Left ventricle myocardium inferior (tissue), 1 donor: ENCODE measurements at regions not wholly inside any gene's neighbourhood (a gene's known extent, or its start where the extent isn't known, plus 50 kb on each side); places are given as distances from the start of the nearest gene placed in this dataset.
"Not testable (repeated sequence)": the region's sequence is repeated elsewhere in the genome, so short reads cannot be mapped to it uniquely, and the experiment has no call there.

Experiments
- DNase-seq: peaks from one replicate; pipeline ENCODE4 v3.0.0-alpha.2; 2020
- H3K27ac ChIP-seq: fragments of 200-600 bp; replicated peaks from 2 replicates; pipeline ENCODE4 v1.8.0; 2021
- H3K27me3 ChIP-seq: fragments of 200-600 bp; 2 replicates; pipeline ENCODE4 v1.8.0; 2021; ENCODE audit warnings: low read depth
- H3K36me3 ChIP-seq: fragments of 200-600 bp; 2 replicates; pipeline ENCODE4 v1.8.0; 2021
- H3K4me1 ChIP-seq: fragments of 200-600 bp; 2 replicates; pipeline ENCODE4 v1.8.0; 2021
- H3K4me3 ChIP-seq: fragments of 200-600 bp; 2 replicates; pipeline ENCODE4 v1.8.0; 2021; ENCODE audit warnings: mild to moderate bottlenecking, moderate library complexity
- H3K9me3 ChIP-seq: fragments of 200-600 bp; replicated peaks from 2 replicates; pipeline ENCODE4 v1.8.0; 2021
- intact Hi-C: fragments of 100-400 bp; cut with micrococcal nuclease; formaldehyde crosslinking; loops from one replicate; pipeline ENCODE4 v1.11.0; 2022
- TF ChIP-seq, protein P1 (sequence below): fragments of 200-600 bp; IDR thresholded peaks from 2 replicates; pipeline ENCODE4 v1.8.0; 2021; ENCODE audit warnings: antibody characterized with exemption, mild to moderate bottlenecking, borderline replicate concordance
- donor health status: DM: no; HTN: yes; CAD: no; lungs with severe emphysema.

DNA sequence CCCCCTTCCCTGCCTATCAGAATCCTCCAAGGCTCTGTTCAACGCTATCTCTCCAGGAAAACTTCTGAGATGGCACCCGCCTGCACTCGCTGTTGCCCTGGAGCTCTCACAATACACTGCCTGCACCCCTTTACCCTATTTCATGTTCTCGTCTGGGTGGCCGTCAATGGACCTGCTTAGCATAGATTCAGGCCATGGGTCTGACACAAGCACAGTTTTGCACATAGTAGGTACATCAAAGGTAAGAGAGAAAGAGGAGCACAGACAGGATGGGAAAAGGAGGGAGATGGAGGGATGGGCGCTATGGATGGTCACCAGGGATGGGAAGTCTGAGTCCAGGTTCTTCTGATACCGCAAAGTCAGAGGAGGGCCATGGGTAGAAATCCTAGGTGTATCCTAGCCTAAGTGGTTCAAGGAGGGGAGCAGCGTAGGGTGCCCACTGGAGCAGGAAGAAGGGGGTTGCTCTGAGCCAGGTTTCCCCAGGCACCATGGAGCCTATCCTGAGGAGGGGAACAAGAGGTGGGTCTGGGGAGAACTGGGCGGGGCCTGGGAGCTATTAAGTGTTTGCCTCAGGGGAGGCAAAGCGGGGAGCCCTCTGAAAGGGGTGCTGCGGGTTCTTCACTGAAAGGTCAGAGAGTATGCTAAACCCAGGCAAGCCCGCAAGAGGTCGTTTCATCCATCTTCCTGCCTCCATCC, 89.3 kb downstream of the MRPL14 start:
- H3K27me3 ChIP-seq = no peaks in the 10 kb centered on the region
- TF ChIP-seq, protein P1, sequence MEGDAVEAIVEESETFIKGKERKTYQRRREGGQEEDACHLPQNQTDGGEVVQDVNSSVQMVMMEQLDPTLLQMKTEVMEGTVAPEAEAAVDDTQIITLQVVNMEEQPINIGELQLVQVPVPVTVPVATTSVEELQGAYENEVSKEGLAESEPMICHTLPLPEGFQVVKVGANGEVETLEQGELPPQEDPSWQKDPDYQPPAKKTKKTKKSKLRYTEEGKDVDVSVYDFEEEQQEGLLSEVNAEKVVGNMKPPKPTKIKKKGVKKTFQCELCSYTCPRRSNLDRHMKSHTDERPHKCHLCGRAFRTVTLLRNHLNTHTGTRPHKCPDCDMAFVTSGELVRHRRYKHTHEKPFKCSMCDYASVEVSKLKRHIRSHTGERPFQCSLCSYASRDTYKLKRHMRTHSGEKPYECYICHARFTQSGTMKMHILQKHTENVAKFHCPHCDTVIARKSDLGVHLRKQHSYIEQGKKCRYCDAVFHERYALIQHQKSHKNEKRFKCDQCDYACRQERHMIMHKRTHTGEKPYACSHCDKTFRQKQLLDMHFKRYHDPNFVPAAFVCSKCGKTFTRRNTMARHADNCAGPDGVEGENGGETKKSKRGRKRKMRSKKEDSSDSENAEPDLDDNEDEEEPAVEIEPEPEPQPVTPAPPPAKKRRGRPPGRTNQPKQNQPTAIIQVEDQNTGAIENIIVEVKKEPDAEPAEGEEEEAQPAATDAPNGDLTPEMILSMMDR = no peak
- no peaks in the 10 kb centered on the region for H3K9me3 ChIP-seq
- intact Hi-C loops = no loop called here
- peaks cover 12% of the 10 kb centered on the region for H3K4me1 ChIP-seq
- DNase-seq = no peak
- no peak overlapping the region for H3K4me3 ChIP-seq
- H3K27ac ChIP-seq = no peak overlapping the region
- H3K36me3 ChIP-seq = no peaks in the 10 kb centered on the region

DNA sequence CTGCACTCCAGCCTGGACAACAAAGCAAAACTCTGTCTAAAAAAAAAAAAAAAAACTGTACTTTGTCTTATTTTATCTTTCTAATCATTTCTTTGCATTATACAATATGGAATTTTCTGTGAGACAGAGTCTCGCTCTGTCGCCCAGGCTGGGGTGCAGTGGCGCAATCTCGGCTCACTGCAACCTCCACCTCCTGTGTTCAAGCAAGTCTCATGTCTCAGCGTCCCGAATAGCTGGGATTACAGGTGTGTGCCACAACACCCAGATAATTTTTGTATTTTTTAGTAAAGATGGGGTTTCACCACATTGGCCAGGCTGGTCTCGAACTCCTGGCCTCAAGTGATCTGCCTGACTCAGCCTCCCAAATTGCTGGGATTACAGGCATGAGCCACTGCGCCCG, 90.0 kb downstream of the MRPL14 start:
- DNase-seq, H3K36me3 ChIP-seq: not testable (repeated sequence)

DNA sequence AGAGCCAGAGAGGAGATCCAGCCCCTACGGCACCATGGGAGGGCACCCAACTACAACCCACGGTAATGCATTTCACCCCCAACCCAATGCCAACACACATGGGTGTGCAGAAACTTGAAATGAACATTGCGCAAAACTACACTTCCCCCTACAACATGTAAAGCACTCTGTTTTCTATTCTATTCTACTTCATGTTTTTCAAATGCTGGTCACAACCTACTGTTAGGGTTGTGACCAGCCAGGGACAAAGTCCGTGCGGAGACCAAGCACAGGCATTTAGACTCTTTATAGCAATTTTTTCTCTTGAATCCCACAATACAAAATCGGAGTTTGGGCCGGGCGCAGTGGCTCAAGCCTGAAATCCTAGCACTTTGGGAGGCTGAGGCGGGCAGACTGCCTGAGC, 90.6 kb downstream of the MRPL14 start:
- Histone ChIP-seq H3K27me3 (no peaks in the 10 kb centered on the region), H3K36me3 (no peaks in the 10 kb centered on the region), H3K9me3 (no peaks in the 10 kb centered on the region), H3K4me3 (no peak overlapping the region), H3K4me1 (peaks cover 5% of the 10 kb centered on the region), H3K27ac (no peak overlapping the region)
- DNase-seq = no peak
- TF ChIP-seq, protein P1 = no peak
- intact Hi-C loops = no loop called here

More for the DNA sequence above, 90.0 kb downstream of the MRPL14 start:
- intact Hi-C loops, H3K4me3 ChIP-seq, H3K27ac ChIP-seq, H3K9me3 ChIP-seq, H3K4me1 ChIP-seq, H3K27me3 ChIP-seq: not testable (repeated sequence)

DNA sequence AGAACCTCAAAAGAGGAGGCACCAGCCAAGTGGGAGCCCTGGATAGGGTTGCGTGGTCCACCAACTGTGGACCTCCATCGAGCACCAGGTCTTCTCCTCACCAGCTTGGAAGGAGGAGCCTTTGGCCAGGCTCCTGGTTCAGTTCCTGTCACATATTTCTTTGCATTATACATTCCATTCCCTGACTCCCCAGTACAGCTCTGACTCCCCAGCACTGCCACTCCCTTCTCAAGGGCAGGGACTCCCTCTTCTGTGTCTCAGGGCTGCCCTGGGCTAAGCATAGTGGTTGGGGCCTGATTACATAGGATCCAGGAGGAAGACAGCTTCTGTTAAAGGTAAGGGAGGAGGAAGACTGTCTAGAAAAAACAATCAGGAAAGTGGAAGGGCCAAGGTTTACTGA, 91.1 kb downstream of the MRPL14 start:
- H3K36me3 ChIP-seq = no peaks in the 10 kb centered on the region
- H3K9me3 ChIP-seq = no peaks in the 10 kb centered on the region
- peaks cover under 1% of the 10 kb centered on the region for H3K4me1 ChIP-seq
- intact Hi-C loops = no loop called here
- H3K27me3 ChIP-seq = no peaks in the 10 kb centered on the region
- DNase-seq = no peak
- H3K4me3 ChIP-seq = no peak overlapping the region
- no peak overlapping the region for H3K27ac ChIP-seq
- TF ChIP-seq, protein P1 = no peak

DNA sequence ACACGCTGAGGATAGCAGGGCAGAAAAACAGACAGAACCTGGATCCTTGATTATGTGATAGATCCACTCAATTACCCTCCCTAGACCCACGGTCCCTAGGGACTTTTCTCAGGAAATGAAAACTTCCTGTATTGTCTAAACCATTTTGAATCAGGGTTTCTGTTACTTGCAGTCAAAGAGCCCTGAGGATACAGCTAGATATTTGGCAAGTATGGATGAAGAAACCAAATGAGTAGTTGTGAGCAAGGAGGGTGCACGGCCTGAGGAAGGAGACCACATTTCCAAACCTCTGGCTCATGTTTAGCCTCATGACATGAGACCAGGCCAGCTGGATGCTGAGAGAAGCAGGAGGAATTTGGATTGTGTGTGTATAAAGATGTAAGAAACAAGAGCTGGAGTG, 91.6 kb downstream of the MRPL14 start:
- Histone ChIP-seq H3K4me1 (no peaks in the 10 kb centered on the region), H3K27ac (no peak overlapping the region), H3K36me3 (no peaks in the 10 kb centered on the region), H3K9me3 (no peaks in the 10 kb centered on the region), H3K4me3 (no peak overlapping the region), H3K27me3 (no peaks in the 10 kb centered on the region)
- TF ChIP-seq, protein P1 = no peak
- no peak for DNase-seq
- intact Hi-C loops = no loop called here

DNA sequence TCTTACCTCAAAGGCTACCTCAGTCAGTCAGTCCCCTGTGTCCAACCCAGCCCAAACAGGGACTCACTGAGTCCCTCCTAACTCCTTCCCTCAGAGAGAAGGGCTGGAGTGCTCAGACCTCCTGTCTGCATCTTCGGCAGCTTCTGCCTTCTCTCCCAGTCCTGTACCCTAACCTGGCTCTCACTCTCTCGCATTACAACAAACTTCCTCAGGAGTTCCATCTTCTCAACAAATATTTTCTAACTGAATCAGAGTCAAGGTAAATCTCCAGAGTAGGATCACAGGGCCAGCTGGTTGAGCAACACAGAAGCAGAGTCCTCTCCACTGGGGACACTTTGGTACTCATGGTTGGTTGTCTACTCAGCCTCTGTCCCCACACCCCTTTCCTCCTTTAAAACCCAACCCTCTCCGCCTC, 92.3 kb downstream of the MRPL14 start:
- Histone ChIP-seq H3K27me3 (no peaks in the 10 kb centered on the region), H3K27ac (no peak overlapping the region), H3K4me3 (no peak overlapping the region), H3K4me1 (no peaks in the 10 kb centered on the region), H3K36me3 (no peaks in the 10 kb centered on the region), H3K9me3 (no peaks in the 10 kb centered on the region)
- DNase-seq = no peak
- TF ChIP-seq, protein P1 = no peak
- intact Hi-C loops = no loop called here
